ENCODE measurements at regions not wholly inside any gene's neighbourhood (a gene's known extent, or its start where the extent isn't known, plus 50 kb on each side); places are given as distances from the start of the nearest gene placed in this dataset.

GRCh38 chr2:129354631-129355030 lies 624.8 kb upstream of the RAB6C start:
- no peak for TF ChIP-seq PAX5 (IDR thresholded peaks at IDR 0.05; ENCODE audit: insufficient read depth, low read length, severe bottlenecking)
- no peak for TF ChIP-seq POLR2A (IDR thresholded peaks at IDR 0.05; ENCODE audit: low read depth, low read length)
- TF ChIP-seq POLR2AphosphoS5 (IDR thresholded peaks at IDR 0.05; ENCODE audit: low read depth, low read length): no peak
- no peak for TF ChIP-seq TAF1 (IDR thresholded peaks at IDR 0.05; ENCODE audit: low read depth, low read length)
- no peak for TF ChIP-seq POU2F2 (IDR thresholded peaks at IDR 0.05; ENCODE audit: low read depth, low read length)
- no peak for TF ChIP-seq SPI1 (IDR thresholded peaks at IDR 0.05; ENCODE audit: low read depth, low read length)
